IMR-90 (cell line): ENCODE measurements at regions not wholly inside any gene's neighbourhood (a gene's known extent, or its start where the extent isn't known, plus 50 kb on each side); places are given as distances from the start of the nearest gene placed in this dataset.

Experiments used
- ATAC-seq: fragments of 200-7000 bp; cut with Tn5 transposase; 2 replicates; pipeline ENCODE4 v1.9.1; 2020; ENCODE audit warnings: low read depth, mild to moderate bottlenecking, moderate library complexity
- BruUV-seq: library from RNA; stranded (reverse); fragments of 400-500 nt; replicated peaks from 2 replicates; lab custom pipeline; 2021; lab: Mats Ljungman, UMichigan
- CTCF ChIA-PET: fragments of 300-600 bp; formaldehyde crosslinking; extraction: SDS; loops from one replicate; lab custom pipeline; 2021; ENCODE audit warnings: antibody characterized with exemption; lab: Yijun Ruan, JAX
- POLR2A ChIA-PET: fragments of 300-600 bp; sonication (Branson Sonifier 250); formaldehyde crosslinking; loops from one replicate; lab custom pipeline; 2022; ENCODE audit warnings: antibody characterized with exemption; ENCODE audit not compliant: unreplicated experiment; lab: Charles Lee
- DNase-seq: peaks from one replicate; pipeline ENCODE4 v3.0.0; 2013
- H2AFZ ChIP-seq: replicated peaks from 2 replicates; pipeline ENCODE3; 2013; ENCODE audit warnings: low read length, mild to moderate bottlenecking; ENCODE audit not compliant: poor library complexity
- H2AK5ac ChIP-seq: 2 replicates; pipeline ENCODE4 v1.6.1; 2013; ENCODE audit warnings: low read depth, low read length, inconsistent platforms
- H2AK9ac ChIP-seq: replicated peaks from 2 replicates; pipeline ENCODE3; 2013; ENCODE audit warnings: mild to moderate bottlenecking, low read depth, low read length, moderate library complexity; ENCODE audit not compliant: poor library complexity
- H2BK120ac ChIP-seq: 2 replicates; pipeline ENCODE4 v1.6.1; 2013; ENCODE audit warnings: low read depth, low read length, inconsistent platforms
- H2BK15ac ChIP-seq: 3 replicates; pipeline ENCODE4 v1.6.1; 2013; ENCODE audit warnings: low read depth, low read length, inconsistent platforms
- H2BK20ac ChIP-seq: 2 replicates; pipeline ENCODE4 v1.6.1; 2013; ENCODE audit warnings: low read depth, mild to moderate bottlenecking, inconsistent platforms, low read length, moderate library complexity
- H2BK5ac ChIP-seq: 2 replicates; pipeline ENCODE4 v1.6.1; 2013; ENCODE audit warnings: mild to moderate bottlenecking, low read depth, low read length, inconsistent platforms; ENCODE audit not compliant: poor library complexity, severe bottlenecking
- H3K14ac ChIP-seq: replicated peaks from 2 replicates; pipeline ENCODE4 v1.6.1; 2013; ENCODE audit warnings: low read depth, low read length, inconsistent platforms
- H3K18ac ChIP-seq: 2 replicates; pipeline ENCODE4 v1.6.1; 2013; ENCODE audit warnings: low read depth, low read length, control low read depth
- H3K23ac ChIP-seq: 2 replicates; pipeline ENCODE4 v1.6.1; 2013; ENCODE audit warnings: low read depth, low read length, inconsistent platforms
- H3K27ac ChIP-seq: 2 replicates; pipeline ENCODE4 v1.5.1; 2013; ENCODE audit warnings: mild to moderate bottlenecking, control low read depth, low read length; ENCODE audit not compliant: insufficient read depth
- H3K27me3 ChIP-seq: 2 replicates; pipeline ENCODE4 v1.6.1; 2013; ENCODE audit warnings: low read length; ENCODE audit not compliant: control insufficient read depth, insufficient read depth
- H3K36me3 ChIP-seq: 2 replicates; pipeline ENCODE4 v1.6.1; 2013; ENCODE audit warnings: low read length, mixed read lengths; ENCODE audit not compliant: control insufficient read depth, insufficient read depth
- H3K4ac ChIP-seq: 2 replicates; pipeline ENCODE4 v1.6.1; 2013; ENCODE audit warnings: low read depth, low read length, inconsistent platforms
- H3K4me1 ChIP-seq: 2 replicates; pipeline ENCODE4 v1.6.1; 2013; ENCODE audit warnings: low read length, mixed read lengths; ENCODE audit not compliant: control insufficient read depth, insufficient read depth
- H3K4me2 ChIP-seq: 2 replicates; pipeline ENCODE4 v1.6.1; 2013; ENCODE audit warnings: low read depth, mild to moderate bottlenecking, control low read depth, low read length, moderate library complexity
- H3K4me3 ChIP-seq: 2 replicates; pipeline ENCODE4 v1.5.1; 2013; ENCODE audit warnings: low read depth, mild to moderate bottlenecking, control low read depth, low read length, moderate library complexity; ENCODE audit not compliant: insufficient read depth
- H3K56ac ChIP-seq: 2 replicates; pipeline ENCODE4 v1.6.1; 2013; ENCODE audit warnings: low read length, inconsistent platforms; ENCODE audit not compliant: insufficient read depth; ENCODE audit errors: extremely low read depth
- H3K79me1 ChIP-seq, 2 experiments: 2 replicates each; pipeline ENCODE4 v1.6.1; 2013; ENCODE audit warnings: low read length in 2 of 2, inconsistent platforms in 1 of 2, low read depth in 1 of 2
- H3K9ac ChIP-seq: 2 replicates; pipeline ENCODE4 v1.6.1; 2013; ENCODE audit warnings: low read depth, low read length, control low read depth
- H3K9me1 ChIP-seq: 2 replicates; pipeline ENCODE4 v1.6.1; 2013; ENCODE audit warnings: low read length, inconsistent platforms; ENCODE audit not compliant: insufficient read depth
- H3K9me3 ChIP-seq: 2 replicates; pipeline ENCODE4 v1.6.1; 2013; ENCODE audit warnings: low read length; ENCODE audit not compliant: control insufficient read depth, insufficient read depth
- H4K20me1 ChIP-seq: 2 replicates; pipeline ENCODE4 v1.6.1; 2013; ENCODE audit warnings: low read length, inconsistent platforms; ENCODE audit not compliant: insufficient read depth
- H4K5ac ChIP-seq: 2 replicates; pipeline ENCODE4 v1.6.1; 2013; ENCODE audit warnings: mild to moderate bottlenecking, low read depth, low read length, control low read depth
- H4K8ac ChIP-seq, 2 experiments: 2 replicates each; pipeline ENCODE4 v1.6.1; 2013; ENCODE audit warnings: low read depth in 2 of 2, low read length in 2 of 2, control low read depth in 1 of 2, inconsistent platforms in 1 of 2
- H4K91ac ChIP-seq: 2 replicates; pipeline ENCODE4 v1.6.1; 2013; ENCODE audit warnings: low read depth, low read length, inconsistent platforms; ENCODE audit not compliant: insufficient read depth
- BHLHE40 ChIP-seq: fragments of 150-350 bp; IDR thresholded peaks from 2 replicates; pipeline ENCODE4 v1.6.1; 2016; ENCODE audit warnings: mild to moderate bottlenecking, low read depth, low read length
- CEBPB ChIP-seq: IDR thresholded peaks from 2 replicates; pipeline ENCODE4 v1.6.1; 2012; ENCODE audit warnings: low read depth, low read length, improper control_type of control experiment
- CHD1 ChIP-seq: IDR thresholded peaks from 2 replicates; pipeline ENCODE4 v1.6.1; 2012; ENCODE audit warnings: low read depth, low read length, improper control_type of control experiment
- CTCF ChIP-seq: conservative IDR thresholded peaks from 2 replicates; pipeline ENCODE4 v1.5.1; 2012; ENCODE audit warnings: mild to moderate bottlenecking, low read depth, low read length, improper control_type of control experiment
- ELK1 ChIP-seq: fragments of 150-350 bp; IDR thresholded peaks from 2 replicates; pipeline ENCODE4 v1.6.1; 2016; ENCODE audit warnings: low read depth, mild to moderate bottlenecking, low read length, moderate library complexity, borderline replicate concordance
- MAFK ChIP-seq: IDR thresholded peaks from 2 replicates; pipeline ENCODE4 v1.6.1; 2012; ENCODE audit warnings: low read depth, low read length, improper control_type of control experiment
- MAZ ChIP-seq: IDR thresholded peaks from 2 replicates; pipeline ENCODE4 v1.6.1; 2012; ENCODE audit warnings: low read depth, mild to moderate bottlenecking, low read length, improper control_type of control experiment, moderate library complexity, borderline replicate concordance
- MXI1 ChIP-seq: IDR thresholded peaks from 2 replicates; pipeline ENCODE4 v1.6.1; 2012; ENCODE audit warnings: low read depth, mild to moderate bottlenecking, low read length, moderate library complexity, borderline replicate concordance
- NFE2L2 ChIP-seq: fragments of 150-350 bp; IDR thresholded peaks from 2 replicates; pipeline ENCODE4 v1.6.1; 2016; ENCODE audit warnings: low read depth, mild to moderate bottlenecking, low read length
- RAD21 ChIP-seq: IDR thresholded peaks from 2 replicates; pipeline ENCODE4 v1.6.1; 2012; ENCODE audit warnings: low read length, improper control_type of control experiment
- RCOR1 ChIP-seq: IDR thresholded peaks from 2 replicates; pipeline ENCODE4 v1.6.1; 2012; ENCODE audit warnings: mild to moderate bottlenecking, low read length, improper control_type of control experiment; ENCODE audit not compliant: insufficient replicate concordance
- RFX5 ChIP-seq: IDR thresholded peaks from 2 replicates; pipeline ENCODE4 v1.8.0; 2012; ENCODE audit warnings: low read depth, mild to moderate bottlenecking, low read length, moderate library complexity
- SMC3 ChIP-seq: fragments of 150-350 bp; IDR thresholded peaks from 2 replicates; pipeline ENCODE4 v1.6.1; 2016; ENCODE audit warnings: low read depth, mild to moderate bottlenecking, antibody characterized with exemption, low read length, moderate library complexity
- USF2 ChIP-seq: fragments of 150-350 bp; IDR thresholded peaks from 2 replicates; pipeline ENCODE4 v1.6.1; 2017; ENCODE audit warnings: mild to moderate bottlenecking, antibody characterized with exemption, low read length, low read depth
- WGBS, 2 experiments: methylation state at CpG; one replicate each; pipeline versions ENCODE4 v1.1.5 to v1.1.7; 2013; ENCODE audit warnings: missing lambda C conversion rate in 2 of 2; ENCODE audit not compliant: insufficient read length in 1 of 2; ENCODE audit errors: extremely low coverage in 2 of 2; 5-methylcytosine and 5-hydroxymethylcytosine counted together
- dilution Hi-C: fragments of 300-500 bp; cut with HindIII; formaldehyde crosslinking; loops from one replicate; pipeline ENCODE4 v1.14.3; 2018; ENCODE audit warnings: low sequenced_read_pairs; ENCODE audit not compliant: unreplicated experiment
- in situ Hi-C: fragments of 300-500 bp; cut with MboI; formaldehyde crosslinking; loops from 3 replicates; pipeline ENCODE4 v1.14.3; 2019; ENCODE audit warnings: low sequenced_read_pairs, inconsistent platforms, mixed read lengths
- intact Hi-C: fragments of 100-400 bp; cut with micrococcal nuclease; formaldehyde crosslinking; loops from 2 replicates; pipeline ENCODE4 v1.10.0; 2022

GRCh38 chr6:157731221-157731620 lies 91.8 kb upstream of the SNX9 start:
- Histone ChIP-seq H3K18ac (no peak overlapping the region), H3K56ac (no peak overlapping the region), H3K79me1 (no peaks in the 10 kb centered on the region), H2BK5ac (no peak overlapping the region), H4K20me1 (no peaks in the 10 kb centered on the region), H3K4me2 (no peak overlapping the region), H2AK5ac (no peak overlapping the region), H3K36me3 (no peaks in the 10 kb centered on the region), H2AFZ (no peak overlapping the region), H2AK9ac (no peak overlapping the region), H4K5ac (no peak overlapping the region), H3K27me3 (peaks cover 13% of the 10 kb centered on the region), H4K91ac (no peak overlapping the region), H4K8ac (no peak overlapping the region), H3K4me1 (no peaks in the 10 kb centered on the region), H2BK20ac (no peak overlapping the region), H3K14ac (no peak overlapping the region), H2BK15ac (no peak overlapping the region), H3K23ac (no peak overlapping the region), H3K27ac (no peak overlapping the region), H3K9me1 (no peaks in the 10 kb centered on the region), H3K4ac (no peak overlapping the region), H3K4me3 (no peak overlapping the region), H3K9me3 (no peaks in the 10 kb centered on the region), H2BK120ac (no peak overlapping the region), H3K9ac (no peak overlapping the region)
- no peak for ATAC-seq
- DNase-seq, result no peak
- TF ChIP-seq RAD21 (no peak), ELK1 (no peak), CTCF (no peak), CEBPB (no peak), MAFK (no peak), RCOR1 (no peak), NFE2L2 (no peak), RFX5 (no peak), SMC3 (no peak), CHD1 (no peak), USF2 (no peak), BHLHE40 (no peak), MXI1 (no peak), MAZ (no peak)
- dilution Hi-C loops (no loop called here), in situ Hi-C loops (no loop called here), intact Hi-C loops (no loop called here)
- BruUV-seq, result no TSS peak
- ChIA-PET CTCF (no interaction called here), POLR2A (no interaction called here)
- 68% methylated on average over 4 of the region's 5 CpGs; no CpG with 5 or more reads in 1 of the 2 experiments for WGBS, 2 experiments
